ENCODE measurements at regions not wholly inside any gene's neighbourhood (a gene's known extent, or its start where the extent isn't known, plus 50 kb on each side); places are given as distances from the start of the nearest gene placed in this dataset.
"Not testable (repeated sequence)": the region's sequence is repeated elsewhere in the genome, so short reads cannot be mapped to it uniquely, and the experiment has no call there.

- Histone ChIP-seq H3K79me2 (no peaks in the 10 kb centered on the region), H3K4me1 (ENCODE audit: insufficient read depth) (no peaks in the 10 kb centered on the region), H4K20me1 (ENCODE audit: insufficient read depth, poor library complexity, severe bottlenecking) (no peaks in the 10 kb centered on the region), H3K9me2 (replicated peaks; ENCODE audit: insufficient read depth) (no peaks in the 10 kb centered on the region), H3K4me2 (no peak overlapping the region), H2AFZ (no peak overlapping the region), H3K4me3 (no peak overlapping the region), H3K27me3 (no peaks in the 10 kb centered on the region), H3K27ac (no peak overlapping the region), H3K9me3 (ENCODE audit: low read depth) (no peaks in the 10 kb centered on the region), H3K36me3 (replicated peaks; ENCODE audit: insufficient read depth, low read depth) (no peaks in the 10 kb centered on the region)
- 98% methylated on average over 4 of the region's 4 CpGs for WGBS (ENCODE audit: low lambda C conversion rate, missing lambda C conversion rate)
- TF ChIP-seq CTCF (IDR thresholded peaks at IDR 0.05; ENCODE audit: poor library complexity) = no peak
- DNase-seq (ENCODE audit: low spot score) = no peak
Measured at GRCh38 chr15:62867844-62868243, 174.7 kb upstream of the TPM1 start.

GRCh38 chr15:62868507-62868906, 174.0 kb upstream of the TPM1 start:
- H3K27ac ChIP-seq = no peak overlapping the region
- 72% methylated on average over 6 of the region's 6 CpGs for WGBS (ENCODE audit: low lambda C conversion rate, missing lambda C conversion rate)

GRCh38 chr15:62869116-62869515, 173.4 kb upstream of the TPM1 start:
- no peak for TF ChIP-seq CTCF (IDR thresholded peaks at IDR 0.05; ENCODE audit: poor library complexity)
- no peak for TF ChIP-seq EZH2 (IDR thresholded peaks at IDR 0.05; ENCODE audit: borderline replicate concordance)
- TF ChIP-seq EZH2phosphoT487 (IDR thresholded peaks at IDR 0.05; ENCODE audit: low read depth, severe bottlenecking, unreplicated experiment) = no peak
- no peaks in the 10 kb centered on the region for H3K4me1 ChIP-seq (ENCODE audit: insufficient read depth)
- 97% methylated on average over 2 of the region's 2 CpGs for WGBS (ENCODE audit: low lambda C conversion rate, missing lambda C conversion rate)
- no peaks in the 10 kb centered on the region for H3K9me2 ChIP-seq (replicated peaks; ENCODE audit: insufficient read depth)
- H3K36me3 ChIP-seq (replicated peaks; ENCODE audit: insufficient read depth, low read depth) = no peaks in the 10 kb centered on the region
- no peak overlapping the region for H3K4me3 ChIP-seq
- DNase-seq (ENCODE audit: low spot score) = no peak
- H3K9me3 ChIP-seq (ENCODE audit: low read depth) = no peaks in the 10 kb centered on the region
- H3K27ac ChIP-seq = no peak overlapping the region
- H3K4me2 ChIP-seq = no peak overlapping the region
- no peak overlapping the region for H2AFZ ChIP-seq
- H3K27me3 ChIP-seq = no peaks in the 10 kb centered on the region
- no peaks in the 10 kb centered on the region for H3K79me2 ChIP-seq
- H4K20me1 ChIP-seq (ENCODE audit: insufficient read depth, poor library complexity, severe bottlenecking) = no peaks in the 10 kb centered on the region

More at GRCh38 chr15:62868507-62868906, 174.0 kb upstream of the TPM1 start:
- Histone ChIP-seq H3K79me2 (no peaks in the 10 kb centered on the region), H3K4me3 (no peak overlapping the region), H3K4me1 (ENCODE audit: insufficient read depth) (no peaks in the 10 kb centered on the region), H4K20me1 (ENCODE audit: insufficient read depth, poor library complexity, severe bottlenecking) (no peaks in the 10 kb centered on the region), H3K9me3 (ENCODE audit: low read depth) (no peaks in the 10 kb centered on the region), H2AFZ (no peak overlapping the region), H3K9me2 (replicated peaks; ENCODE audit: insufficient read depth) (no peaks in the 10 kb centered on the region), H3K27me3 (no peaks in the 10 kb centered on the region), H3K4me2 (no peak overlapping the region), H3K36me3 (replicated peaks; ENCODE audit: insufficient read depth, low read depth) (no peaks in the 10 kb centered on the region)
- no peak for TF ChIP-seq EZH2phosphoT487 (IDR thresholded peaks at IDR 0.05; ENCODE audit: low read depth, severe bottlenecking, unreplicated experiment)
- TF ChIP-seq EZH2 (IDR thresholded peaks at IDR 0.05; ENCODE audit: borderline replicate concordance) = no peak
- no peak for TF ChIP-seq CTCF (IDR thresholded peaks at IDR 0.05; ENCODE audit: poor library complexity)
- no peak for DNase-seq (ENCODE audit: low spot score)

GRCh38 chr15:62870216-62870615, 172.3 kb upstream of the TPM1 start:
- no peaks in the 10 kb centered on the region for H3K9me2 ChIP-seq (replicated peaks; ENCODE audit: insufficient read depth)
- no peaks in the 10 kb centered on the region for H3K79me2 ChIP-seq
- 77% methylated on average over 2 of the region's 2 CpGs for WGBS (ENCODE audit: low lambda C conversion rate, missing lambda C conversion rate)
- no peak for TF ChIP-seq EZH2phosphoT487 (IDR thresholded peaks at IDR 0.05; ENCODE audit: low read depth, severe bottlenecking, unreplicated experiment)
- no peak for TF ChIP-seq CTCF (IDR thresholded peaks at IDR 0.05; ENCODE audit: poor library complexity)
- no peaks in the 10 kb centered on the region for H3K27me3 ChIP-seq
- no peaks in the 10 kb centered on the region for H3K36me3 ChIP-seq (replicated peaks; ENCODE audit: insufficient read depth, low read depth)
- H4K20me1 ChIP-seq (ENCODE audit: insufficient read depth, poor library complexity, severe bottlenecking) = no peaks in the 10 kb centered on the region
- no peak overlapping the region for H3K4me3 ChIP-seq
- H2AFZ ChIP-seq = no peak overlapping the region
- no peak for DNase-seq (ENCODE audit: low spot score)
- no peaks in the 10 kb centered on the region for H3K9me3 ChIP-seq (ENCODE audit: low read depth)
- H3K27ac ChIP-seq = no peak overlapping the region
- H3K4me2 ChIP-seq = no peak overlapping the region
- no peaks in the 10 kb centered on the region for H3K4me1 ChIP-seq (ENCODE audit: insufficient read depth)

- H3K4me3 ChIP-seq; DNase-seq (ENCODE audit: low spot score); H2AFZ ChIP-seq; H3K9me2 ChIP-seq (replicated peaks; ENCODE audit: insufficient read depth); H3K27ac ChIP-seq; H3K4me2 ChIP-seq; H3K79me2 ChIP-seq; H3K27me3 ChIP-seq; H4K20me1 ChIP-seq (ENCODE audit: insufficient read depth, poor library complexity, severe bottlenecking); H3K4me1 ChIP-seq (ENCODE audit: insufficient read depth); H3K36me3 ChIP-seq (replicated peaks; ENCODE audit: insufficient read depth, low read depth); H3K9me3 ChIP-seq (ENCODE audit: low read depth): not testable (repeated sequence)
- 99% methylated on average over 3 of the region's 3 CpGs for WGBS (ENCODE audit: low lambda C conversion rate, missing lambda C conversion rate)
Measured at GRCh38 chr15:62870701-62871100, 171.8 kb upstream of the TPM1 start.
